Testis (tissue), 2 donors: ENCODE measurements at regions not wholly inside any gene's neighbourhood (a gene's known extent, or its start where the extent isn't known, plus 50 kb on each side); places are given as distances from the start of the nearest gene placed in this dataset.

Experiments used
- POLR2A ChIP-seq: fragments of 450-650 bp; IDR thresholded peaks from one replicate; pipeline ENCODE4 v1.6.1; 2017; ENCODE audit warnings: antibody characterized with exemption, mild to moderate bottlenecking, moderate library complexity
- TF ChIP-seq, protein P1 (sequence below), 3 experiments: fragments of 450-650 bp in 2 of 3; fragments of 200-600 bp in 1 of 3; sonication (generic) in 1 of 3; IDR thresholded peaks; one replicate each; pipeline ENCODE4 v1.5.1; 2016 to 2019; ENCODE audit warnings: antibody characterized with exemption in 3 of 3, mild to moderate bottlenecking in 2 of 3, moderate library complexity in 1 of 3

DNA sequence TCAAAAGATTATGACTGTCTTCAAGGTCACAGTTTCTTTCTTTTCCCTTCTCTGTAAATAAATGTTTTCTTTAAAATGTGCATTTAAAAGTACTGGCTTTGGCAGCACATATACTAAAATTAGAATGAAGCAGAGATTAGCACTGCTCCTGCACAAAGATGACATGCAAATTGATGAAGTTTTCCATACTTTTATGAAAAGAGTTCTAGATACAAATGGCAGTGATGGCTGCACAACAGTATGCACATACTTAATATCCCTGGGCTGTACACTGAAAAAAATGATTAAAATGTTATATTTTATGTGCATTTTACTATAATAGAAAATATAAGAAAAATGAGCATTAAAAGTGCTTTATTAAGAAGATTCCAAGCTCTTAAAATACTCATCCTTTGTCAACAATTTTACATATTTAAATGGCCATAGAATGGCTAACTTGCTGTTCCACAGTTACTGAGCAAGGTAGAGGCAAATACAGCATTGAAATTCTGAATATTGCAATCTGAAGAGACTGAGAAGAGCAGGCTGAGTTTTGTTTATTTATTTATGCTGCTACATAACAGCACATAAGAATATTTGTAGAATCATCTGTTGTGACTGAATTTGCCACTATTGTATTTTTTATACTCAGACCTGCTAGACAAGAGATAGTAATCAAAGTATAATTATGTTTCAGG lies 117.8 kb downstream of the GPR37 start:
- TF ChIP-seq, protein P1, sequence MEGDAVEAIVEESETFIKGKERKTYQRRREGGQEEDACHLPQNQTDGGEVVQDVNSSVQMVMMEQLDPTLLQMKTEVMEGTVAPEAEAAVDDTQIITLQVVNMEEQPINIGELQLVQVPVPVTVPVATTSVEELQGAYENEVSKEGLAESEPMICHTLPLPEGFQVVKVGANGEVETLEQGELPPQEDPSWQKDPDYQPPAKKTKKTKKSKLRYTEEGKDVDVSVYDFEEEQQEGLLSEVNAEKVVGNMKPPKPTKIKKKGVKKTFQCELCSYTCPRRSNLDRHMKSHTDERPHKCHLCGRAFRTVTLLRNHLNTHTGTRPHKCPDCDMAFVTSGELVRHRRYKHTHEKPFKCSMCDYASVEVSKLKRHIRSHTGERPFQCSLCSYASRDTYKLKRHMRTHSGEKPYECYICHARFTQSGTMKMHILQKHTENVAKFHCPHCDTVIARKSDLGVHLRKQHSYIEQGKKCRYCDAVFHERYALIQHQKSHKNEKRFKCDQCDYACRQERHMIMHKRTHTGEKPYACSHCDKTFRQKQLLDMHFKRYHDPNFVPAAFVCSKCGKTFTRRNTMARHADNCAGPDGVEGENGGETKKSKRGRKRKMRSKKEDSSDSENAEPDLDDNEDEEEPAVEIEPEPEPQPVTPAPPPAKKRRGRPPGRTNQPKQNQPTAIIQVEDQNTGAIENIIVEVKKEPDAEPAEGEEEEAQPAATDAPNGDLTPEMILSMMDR (IDR thresholded peaks at IDR 0.05), result no peak
- TF ChIP-seq POLR2A, result no peak
